BLaER1 (cell line): ENCODE measurements at regions not wholly inside any gene's neighbourhood (a gene's known extent, or its start where the extent isn't known, plus 50 kb on each side); places are given as distances from the start of the nearest gene placed in this dataset.
"Not testable (repeated sequence)": the region's sequence is repeated elsewhere in the genome, so short reads cannot be mapped to it uniquely, and the experiment has no call there.

Source experiments
- H3K27ac ChIP-seq: shearing (Covaris generic); formaldehyde crosslinking; 2 replicates; pipeline ENCODE4 v1.8.1; 2022
- H3K27me3 ChIP-seq: shearing (Covaris generic); formaldehyde crosslinking; 2 replicates; pipeline ENCODE4 v1.8.1; 2022
- H3K36me3 ChIP-seq: shearing (Covaris generic); formaldehyde crosslinking; 2 replicates; pipeline ENCODE4 v1.8.1; 2022
- H3K4me1 ChIP-seq: shearing (Covaris generic); formaldehyde crosslinking; 2 replicates; pipeline ENCODE4 v1.8.1; 2022
- H3K4me2 ChIP-seq: shearing (Covaris generic); formaldehyde crosslinking; 2 replicates; pipeline ENCODE4 v1.8.1; 2022
- H3K4me3 ChIP-seq: shearing (Covaris generic); formaldehyde crosslinking; 2 replicates; pipeline ENCODE4 v1.8.1; 2022
- H3K9ac ChIP-seq: shearing (Covaris generic); formaldehyde crosslinking; 2 replicates; pipeline ENCODE4 v1.8.1; 2022
- H3K9me3 ChIP-seq: shearing (Covaris generic); formaldehyde crosslinking; 2 replicates; pipeline ENCODE4 v1.8.1; 2022
- H4K20me1 ChIP-seq: shearing (Covaris generic); formaldehyde crosslinking; 2 replicates; pipeline ENCODE4 v1.8.1; 2022
- Cebpa-rat ChIP-seq: shearing (Covaris generic); IDR thresholded peaks from 2 replicates; pipeline ENCODE4 v1.8.1; 2022

DNA sequence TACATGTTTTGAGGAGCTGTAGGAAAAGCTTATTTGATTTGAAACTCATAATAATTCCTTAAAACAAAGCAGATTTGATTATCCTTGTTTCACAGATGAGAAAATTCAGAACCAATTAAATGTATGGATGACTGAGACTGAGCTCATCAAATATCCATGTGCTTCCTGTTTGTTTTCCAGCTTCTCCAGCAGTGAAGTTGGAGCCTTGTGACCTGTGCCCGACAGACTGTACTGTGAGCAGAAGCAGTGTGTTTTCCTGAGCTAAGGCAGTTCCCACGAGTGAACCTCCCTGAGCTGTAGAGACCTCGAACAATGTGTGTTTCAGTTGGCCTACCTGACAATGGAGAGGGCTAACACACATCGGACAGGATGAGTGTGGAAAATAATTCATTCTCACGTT is 599.5 kb upstream of the NRSN1 start:
- Histone ChIP-seq H3K27me3 (no peaks in the 10 kb centered on the region), H3K9me3 (no peaks in the 10 kb centered on the region), H4K20me1 (no peaks in the 10 kb centered on the region), H3K9ac (no peak overlapping the region), H3K4me2 (no peak overlapping the region), H3K4me1 (no peaks in the 10 kb centered on the region), H3K4me3 (no peak overlapping the region), H3K36me3 (no peaks in the 10 kb centered on the region), H3K27ac (no peak overlapping the region)
- TF ChIP-seq Cebpa-rat, result no peak

DNA sequence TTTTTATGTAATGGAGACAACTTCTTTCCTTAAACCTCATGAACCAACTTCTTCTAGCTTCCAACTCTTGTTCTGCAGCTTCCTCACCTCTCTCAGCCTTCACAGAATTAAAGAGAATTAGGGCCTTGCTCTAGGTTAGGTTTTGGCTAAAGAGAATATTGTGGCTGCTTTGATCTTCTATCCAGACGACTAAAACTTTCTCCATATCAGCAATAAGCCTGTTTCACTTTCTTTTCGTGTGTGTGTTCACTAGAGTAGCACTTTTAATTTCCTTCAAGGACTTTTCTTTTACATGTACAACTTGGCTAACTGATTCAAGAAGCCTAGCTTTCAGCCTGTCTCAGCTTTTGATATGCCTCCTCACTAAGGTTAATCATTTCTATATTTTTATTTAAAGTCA is 596.1 kb upstream of the NRSN1 start:
- Histone ChIP-seq H4K20me1 (no peaks in the 10 kb centered on the region), H3K27ac (no peak overlapping the region), H3K27me3 (no peaks in the 10 kb centered on the region), H3K36me3 (no peaks in the 10 kb centered on the region), H3K9me3 (no peaks in the 10 kb centered on the region), H3K4me1 (no peaks in the 10 kb centered on the region), H3K4me2 (no peak overlapping the region), H3K9ac (no peak overlapping the region), H3K4me3 (no peak overlapping the region)
- no peak for TF ChIP-seq Cebpa-rat

DNA sequence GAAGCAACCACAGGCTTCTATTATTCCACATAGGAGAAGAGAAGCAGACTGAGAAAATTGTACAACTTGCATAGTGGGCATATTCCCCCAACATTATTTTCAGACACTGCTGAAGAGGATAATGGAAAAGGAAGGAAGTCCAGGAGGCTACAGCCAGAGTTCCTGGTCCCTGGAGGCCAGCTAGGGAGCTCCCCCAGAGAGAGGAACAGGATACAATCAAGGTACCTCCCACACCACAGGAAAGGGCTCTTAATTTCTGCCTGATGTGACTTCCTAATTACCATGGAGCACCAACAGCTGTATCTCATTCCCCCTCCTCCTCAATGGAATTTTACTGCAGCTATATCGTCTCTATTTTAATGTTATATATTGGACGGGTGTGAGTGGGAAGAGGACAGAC is 594.3 kb upstream of the NRSN1 start:
- H3K9me3 ChIP-seq, result no peaks in the 10 kb centered on the region
- H3K9ac ChIP-seq, result no peak overlapping the region
- no peak overlapping the region for H3K4me3 ChIP-seq
- no peaks in the 10 kb centered on the region for H3K4me1 ChIP-seq
- H3K36me3 ChIP-seq, result no peaks in the 10 kb centered on the region
- no peaks in the 10 kb centered on the region for H4K20me1 ChIP-seq
- TF ChIP-seq Cebpa-rat, result no peak
- no peak overlapping the region for H3K4me2 ChIP-seq
- no peak overlapping the region for H3K27ac ChIP-seq
- no peaks in the 10 kb centered on the region for H3K27me3 ChIP-seq

DNA sequence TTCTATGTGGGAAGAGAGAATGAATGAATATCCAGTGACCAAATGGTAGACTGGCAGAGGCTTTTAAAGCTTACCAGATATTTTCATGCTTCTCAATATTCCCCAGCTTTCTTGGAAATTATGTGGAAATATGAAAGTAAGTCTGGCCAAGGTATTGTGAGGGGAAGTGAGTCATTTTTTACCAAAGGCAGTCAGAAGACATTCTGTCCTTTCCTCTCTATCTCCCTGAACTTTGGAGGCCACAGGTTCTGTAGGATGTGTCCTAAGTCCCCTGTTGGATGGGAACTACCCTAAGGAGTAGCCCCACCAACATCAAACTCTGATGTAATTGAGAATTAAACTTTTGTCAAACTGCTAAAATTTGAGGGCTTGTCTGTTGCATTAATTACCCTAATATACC is 593.8 kb upstream of the NRSN1 start:
- no peak overlapping the region for H3K4me3 ChIP-seq
- H3K27me3 ChIP-seq, result no peaks in the 10 kb centered on the region
- no peak overlapping the region for H3K4me2 ChIP-seq
- H4K20me1 ChIP-seq, result no peaks in the 10 kb centered on the region
- no peaks in the 10 kb centered on the region for H3K9me3 ChIP-seq
- no peak for TF ChIP-seq Cebpa-rat
- H3K36me3 ChIP-seq, result no peaks in the 10 kb centered on the region
- no peak overlapping the region for H3K27ac ChIP-seq
- no peaks in the 10 kb centered on the region for H3K4me1 ChIP-seq
- H3K9ac ChIP-seq, result no peak overlapping the region

DNA sequence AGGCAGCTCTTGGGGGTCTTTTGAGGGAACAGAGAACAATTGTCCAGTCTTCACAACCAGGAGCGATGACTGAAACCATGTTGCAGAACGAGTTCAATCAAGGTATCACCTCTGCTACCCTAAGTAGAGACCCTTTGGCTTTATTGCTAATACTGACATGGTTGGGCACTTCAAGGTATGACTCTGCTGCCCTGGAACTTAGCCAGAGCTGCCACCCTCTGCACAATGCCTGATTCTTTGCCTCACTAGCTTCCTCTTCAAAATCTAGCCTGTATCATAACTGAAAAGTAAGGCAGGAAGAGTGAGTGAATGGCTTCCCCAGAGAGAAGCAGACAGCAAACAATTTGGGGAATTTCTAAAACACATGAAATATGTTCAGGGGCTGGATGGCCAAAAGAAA is 592.7 kb upstream of the NRSN1 start:
- Histone ChIP-seq H3K9ac (no peak overlapping the region), H3K4me1 (no peaks in the 10 kb centered on the region), H3K27me3 (no peaks in the 10 kb centered on the region), H3K27ac (no peak overlapping the region), H4K20me1 (no peaks in the 10 kb centered on the region), H3K36me3 (no peaks in the 10 kb centered on the region), H3K4me3 (no peak overlapping the region), H3K9me3 (no peaks in the 10 kb centered on the region), H3K4me2 (no peak overlapping the region)
- TF ChIP-seq Cebpa-rat, result no peak

DNA sequence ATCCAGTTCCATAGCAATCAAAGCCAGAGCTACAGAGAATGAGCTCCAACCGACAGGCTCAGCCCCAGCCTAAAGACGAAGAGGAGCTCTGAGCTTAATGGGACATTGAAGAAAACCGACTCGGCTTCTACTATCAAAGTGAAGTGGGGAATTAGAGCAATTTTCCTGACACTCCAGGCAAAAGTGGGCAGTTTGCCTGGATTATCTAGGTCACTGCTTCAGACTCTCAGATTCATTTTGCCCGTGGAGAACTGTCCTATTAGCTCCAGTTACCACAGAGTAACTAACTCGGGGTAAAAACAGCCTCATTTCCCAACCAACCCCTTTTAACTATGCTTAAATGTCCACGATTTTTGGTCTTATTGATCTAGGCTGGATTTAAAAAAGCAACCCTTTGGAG is 592.1 kb upstream of the NRSN1 start:
- no peak overlapping the region for H3K9ac ChIP-seq

DNA sequence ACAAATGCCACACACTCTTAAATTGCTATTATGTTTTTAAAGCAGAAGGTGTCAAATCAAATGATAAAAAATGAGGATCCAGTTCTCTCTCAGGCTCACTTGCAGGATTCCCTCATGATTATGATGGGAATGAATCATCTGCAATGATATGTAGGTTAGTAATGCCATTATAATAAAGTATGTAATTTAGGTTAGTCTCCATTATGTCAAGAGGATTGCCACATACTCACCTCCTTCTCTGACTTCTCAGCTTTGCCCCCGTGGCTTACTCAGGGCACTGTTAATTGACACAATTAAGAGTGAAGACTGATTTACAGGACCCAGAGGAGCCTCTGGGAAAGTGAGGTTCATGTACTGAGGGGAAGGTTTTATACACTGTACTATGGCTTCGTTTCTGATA is 591.7 kb upstream of the NRSN1 start:
- no peaks in the 10 kb centered on the region for H3K36me3 ChIP-seq
- H3K9me3 ChIP-seq, result no peaks in the 10 kb centered on the region
- H3K4me2 ChIP-seq, result no peak overlapping the region
- H3K27me3 ChIP-seq, result no peaks in the 10 kb centered on the region
- no peaks in the 10 kb centered on the region for H3K4me1 ChIP-seq
- H3K4me3 ChIP-seq, result no peak overlapping the region
- no peaks in the 10 kb centered on the region for H4K20me1 ChIP-seq
- no peak for TF ChIP-seq Cebpa-rat
- H3K27ac ChIP-seq, result no peak overlapping the region
- no peak overlapping the region for H3K9ac ChIP-seq

More for the DNA sequence above, 592.1 kb upstream of the NRSN1 start:
- H3K4me2 ChIP-seq, result no peak overlapping the region
- no peaks in the 10 kb centered on the region for H3K9me3 ChIP-seq
- no peaks in the 10 kb centered on the region for H4K20me1 ChIP-seq
- no peaks in the 10 kb centered on the region for H3K4me1 ChIP-seq
- no peak for TF ChIP-seq Cebpa-rat
- no peak overlapping the region for H3K27ac ChIP-seq
- no peaks in the 10 kb centered on the region for H3K27me3 ChIP-seq
- H3K4me3 ChIP-seq, result no peak overlapping the region
- no peaks in the 10 kb centered on the region for H3K36me3 ChIP-seq

DNA sequence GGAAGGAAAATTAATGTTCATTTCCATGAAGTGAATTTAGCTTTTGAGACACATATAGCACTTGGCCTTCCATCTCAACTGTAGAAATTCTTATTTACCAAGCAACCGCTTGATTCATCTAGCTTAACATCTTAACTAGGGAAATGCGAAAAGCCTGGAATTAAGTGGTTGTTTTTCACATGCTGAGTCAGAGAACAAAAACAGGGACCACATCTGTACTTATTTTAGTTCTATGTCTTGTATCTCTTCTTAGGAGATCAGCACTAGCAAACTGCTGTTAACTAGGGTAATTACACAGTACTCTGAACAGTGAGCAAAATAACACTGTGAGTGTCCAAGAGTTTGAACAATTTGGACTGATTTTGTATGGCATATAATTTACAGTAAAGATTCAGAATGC is 590.9 kb upstream of the NRSN1 start:
- Histone ChIP-seq H3K4me3 (no peak overlapping the region), H3K27ac (no peak overlapping the region), H4K20me1 (no peaks in the 10 kb centered on the region), H3K9ac (no peak overlapping the region), H3K27me3 (no peaks in the 10 kb centered on the region), H3K4me1 (no peaks in the 10 kb centered on the region), H3K36me3 (no peaks in the 10 kb centered on the region), H3K9me3 (no peaks in the 10 kb centered on the region), H3K4me2 (no peak overlapping the region)
- no peak for TF ChIP-seq Cebpa-rat

DNA sequence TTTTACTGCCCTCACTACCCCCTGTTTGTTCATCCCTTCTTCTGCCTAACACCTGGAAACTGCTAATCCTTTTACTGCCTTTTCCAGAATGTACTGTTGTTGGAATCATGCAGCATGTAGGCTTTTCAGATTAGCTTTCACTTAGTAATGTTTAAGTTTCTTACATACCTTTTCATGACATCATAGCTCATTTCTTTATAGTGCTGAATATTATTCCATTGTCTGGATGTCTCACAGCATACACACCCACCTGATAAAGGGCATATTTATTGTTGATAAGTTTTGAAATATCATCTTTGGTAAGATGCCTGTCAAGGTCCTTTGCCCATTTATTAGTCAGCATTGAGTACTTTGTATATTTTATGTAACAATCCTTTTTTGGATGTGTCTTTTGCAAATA is 588.2 kb upstream of the NRSN1 start:
- no peak overlapping the region for H3K4me2 ChIP-seq
- H3K36me3 ChIP-seq, result no peaks in the 10 kb centered on the region
- H3K9me3 ChIP-seq, result no peaks in the 10 kb centered on the region
- TF ChIP-seq Cebpa-rat, result no peak
- no peak overlapping the region for H3K9ac ChIP-seq
- H3K27ac ChIP-seq, result no peak overlapping the region
- H3K4me1 ChIP-seq, result no peaks in the 10 kb centered on the region
- no peaks in the 10 kb centered on the region for H3K27me3 ChIP-seq
- no peaks in the 10 kb centered on the region for H4K20me1 ChIP-seq
- no peak overlapping the region for H3K4me3 ChIP-seq

DNA sequence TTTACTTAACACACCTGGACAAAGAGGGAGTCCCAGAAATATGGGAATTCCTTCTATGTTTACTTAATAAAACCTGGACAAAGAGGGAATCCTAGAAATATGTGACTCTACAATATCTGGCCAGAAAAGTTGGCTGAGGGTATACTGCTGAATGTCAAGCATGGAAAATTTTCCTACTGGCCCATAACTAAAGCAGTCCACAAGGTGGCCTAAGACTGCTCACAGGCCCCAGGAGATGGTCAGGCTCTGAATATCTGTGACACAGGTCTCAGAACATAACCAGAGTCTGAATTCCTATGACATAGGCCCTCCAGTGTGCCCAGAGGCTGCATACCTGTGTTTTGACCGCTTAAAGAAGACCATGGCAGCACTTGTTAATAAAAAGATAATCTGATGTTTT is 578.2 kb upstream of the NRSN1 start:
- H3K4me1 ChIP-seq, result no peaks in the 10 kb centered on the region
- H3K27ac ChIP-seq, result no peak overlapping the region
- H3K4me3 ChIP-seq, result no peak overlapping the region
- no peaks in the 10 kb centered on the region for H3K36me3 ChIP-seq
- no peak overlapping the region for H3K4me2 ChIP-seq
- no peak for TF ChIP-seq Cebpa-rat
- H4K20me1 ChIP-seq, result no peaks in the 10 kb centered on the region
- no peaks in the 10 kb centered on the region for H3K9me3 ChIP-seq
- no peak overlapping the region for H3K9ac ChIP-seq
- H3K27me3 ChIP-seq, result no peaks in the 10 kb centered on the region

DNA sequence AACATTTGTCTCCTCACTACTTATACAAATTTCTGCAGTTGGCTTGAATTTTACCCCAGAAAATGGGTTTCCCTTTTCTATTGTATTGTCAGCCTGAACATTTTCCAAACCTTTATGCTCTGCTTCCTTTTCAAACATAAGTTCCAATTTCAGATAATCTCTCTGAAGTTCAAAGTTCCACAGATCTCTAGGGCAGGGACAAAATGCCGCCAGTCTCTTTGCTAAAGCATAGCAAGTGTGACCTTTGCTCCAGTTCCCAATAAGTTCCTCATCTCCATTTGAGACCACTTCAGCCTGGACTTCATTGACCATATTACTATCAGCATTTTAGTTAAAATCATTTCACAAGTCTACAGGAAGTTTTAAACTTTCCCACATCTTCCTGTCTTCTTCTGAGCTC is 571.1 kb upstream of the NRSN1 start:
- not testable (repeated sequence) for H3K4me1 ChIP-seq, H3K27ac ChIP-seq

More for the DNA sequence above, 571.1 kb upstream of the NRSN1 start:
- H3K4me2 ChIP-seq, H3K9ac ChIP-seq, H3K4me3 ChIP-seq, H4K20me1 ChIP-seq, H3K9me3 ChIP-seq, H3K36me3 ChIP-seq, H3K27me3 ChIP-seq: not testable (repeated sequence)
